ENCODE measurements at regions not wholly inside any gene's neighbourhood (a gene's known extent, or its start where the extent isn't known, plus 50 kb on each side); places are given as distances from the start of the nearest gene placed in this dataset.

- Histone ChIP-seq H3K4me1 (ENCODE audit: insufficient read depth) (no peaks in the 10 kb centered on the region), H3K27me3 (replicated peaks; ENCODE audit: insufficient read depth) (no peaks in the 10 kb centered on the region), H3K79me2 (ENCODE audit: insufficient read depth) (no peaks in the 10 kb centered on the region), H3K4me3 (no peak overlapping the region), H3K4me2 (ENCODE audit: unreplicated experiment) (no peak overlapping the region), H3K9ac (no peak overlapping the region), H3K9me2 (ENCODE audit: insufficient read depth) (no peaks in the 10 kb centered on the region), H2AFZ (no peak overlapping the region), H3K9me3 (ENCODE audit: low read depth) (no peaks in the 10 kb centered on the region), H3K27ac (no peak overlapping the region), H3K36me3 (ENCODE audit: low read depth) (no peaks in the 10 kb centered on the region), H4K20me1 (ENCODE audit: insufficient read depth) (no peaks in the 10 kb centered on the region), H3F3A (ENCODE audit: insufficient read depth) (no peaks in the 10 kb centered on the region)
- no peak for TF ChIP-seq EZH2phosphoT487 (IDR thresholded peaks at IDR 0.05; ENCODE audit: insufficient read depth, low read depth)
- TF ChIP-seq EZH2 (IDR thresholded peaks at IDR 0.05; ENCODE audit: insufficient read depth, poor library complexity, severe bottlenecking) = no peak
- WGBS, 2 experiments (ENCODE audit: low coverage in 1 of 2, low lambda C conversion rate in 2 of 2, missing lambda C conversion rate in 2 of 2) = 3 to 6% methylated on average over 3 of the region's 3 CpGs
- in situ Hi-C loops (cut with MboI) = loop anchor here (25.0 kb wide), 1 partner anchor 468 kb away; no protein-coding TSS in a partner anchor
- DNase-seq = no peak
These were observed 266.2 kb downstream of the ASXL3 start for GRCh38 chr18:33844232-33844631.

- in situ Hi-C loops (cut with MboI) = loop anchor here (25.0 kb wide), 1 partner anchor 471 kb away; no protein-coding TSS in a partner anchor
- H3K27me3 ChIP-seq (replicated peaks; ENCODE audit: insufficient read depth) = no peaks in the 10 kb centered on the region
These were observed 263.4 kb downstream of the ASXL3 start for GRCh38 chr18:33841221-33841967.

GRCh38 chr18:33840212-33840593 lies 262.2 kb downstream of the ASXL3 start:
- in situ Hi-C loops (cut with MboI) = loop anchor here (25.0 kb wide), 1 partner anchor 472 kb away; no protein-coding TSS in a partner anchor
- H3K9ac ChIP-seq = no peak overlapping the region
- WGBS, 2 experiments (ENCODE audit: low coverage in 1 of 2, low lambda C conversion rate in 2 of 2, missing lambda C conversion rate in 2 of 2) = 8 to 12% methylated on average over 2 of the region's 2 CpGs

More at GRCh38 chr18:33841221-33841967, 263.4 kb downstream of the ASXL3 start:
- Histone ChIP-seq H3K36me3 (ENCODE audit: low read depth) (no peaks in the 10 kb centered on the region), H4K20me1 (ENCODE audit: insufficient read depth) (no peaks in the 10 kb centered on the region), H3F3A (ENCODE audit: insufficient read depth) (no peaks in the 10 kb centered on the region), H3K27ac (no peak overlapping the region), H2AFZ (no peak overlapping the region), H3K79me2 (ENCODE audit: insufficient read depth) (no peaks in the 10 kb centered on the region), H3K9me2 (ENCODE audit: insufficient read depth) (no peaks in the 10 kb centered on the region), H3K4me1 (ENCODE audit: insufficient read depth) (no peaks in the 10 kb centered on the region), H3K4me2 (ENCODE audit: unreplicated experiment) (no peak overlapping the region), H3K4me3 (no peak overlapping the region), H3K9ac (no peak overlapping the region), H3K9me3 (ENCODE audit: low read depth) (no peaks in the 10 kb centered on the region)
- no peak for DNase-seq
- TF ChIP-seq EZH2 (IDR thresholded peaks at IDR 0.05; ENCODE audit: insufficient read depth, poor library complexity, severe bottlenecking) (no peak), EZH2phosphoT487 (IDR thresholded peaks at IDR 0.05; ENCODE audit: insufficient read depth, low read depth) (no peak)
- 25 to 26% methylated on average over 6 of the region's 6 CpGs for WGBS, 2 experiments (ENCODE audit: low coverage in 1 of 2, low lambda C conversion rate in 2 of 2, missing lambda C conversion rate in 2 of 2)

GRCh38 chr18:33839452-33840211 lies 261.6 kb downstream of the ASXL3 start:
- no peaks in the 10 kb centered on the region for H3K36me3 ChIP-seq (ENCODE audit: low read depth)
- H3K27ac ChIP-seq = no peak overlapping the region
- DNase-seq = peak; percentile 46
- H3K9me2 ChIP-seq (ENCODE audit: insufficient read depth) = no peaks in the 10 kb centered on the region
- H3K79me2 ChIP-seq (ENCODE audit: insufficient read depth) = no peaks in the 10 kb centered on the region
- no peak overlapping the region for H3K9ac ChIP-seq
- no peak for TF ChIP-seq EZH2phosphoT487 (IDR thresholded peaks at IDR 0.05; ENCODE audit: insufficient read depth, low read depth)
- no peak for TF ChIP-seq EZH2 (IDR thresholded peaks at IDR 0.05; ENCODE audit: insufficient read depth, poor library complexity, severe bottlenecking)
- WGBS, 2 experiments (ENCODE audit: low coverage in 1 of 2, low lambda C conversion rate in 2 of 2, missing lambda C conversion rate in 2 of 2) = 1% methylated on average over 6 of the region's 6 CpGs
- H3K4me1 ChIP-seq (ENCODE audit: insufficient read depth) = no peaks in the 10 kb centered on the region
- H4K20me1 ChIP-seq (ENCODE audit: insufficient read depth) = no peaks in the 10 kb centered on the region
- no peak overlapping the region for H3K4me2 ChIP-seq (ENCODE audit: unreplicated experiment)
- H3F3A ChIP-seq (ENCODE audit: insufficient read depth) = no peaks in the 10 kb centered on the region
- no peaks in the 10 kb centered on the region for H3K27me3 ChIP-seq (replicated peaks; ENCODE audit: insufficient read depth)
- no peak overlapping the region for H2AFZ ChIP-seq
- no peak overlapping the region for H3K4me3 ChIP-seq
- in situ Hi-C loops (cut with MboI) = loop anchor here (25.0 kb wide), 1 partner anchor 473 kb away; no protein-coding TSS in a partner anchor
- H3K9me3 ChIP-seq (ENCODE audit: low read depth) = no peaks in the 10 kb centered on the region

More at GRCh38 chr18:33840212-33840593, 262.2 kb downstream of the ASXL3 start:
- H4K20me1 ChIP-seq (ENCODE audit: insufficient read depth) = no peaks in the 10 kb centered on the region
- no peak overlapping the region for H2AFZ ChIP-seq
- no peaks in the 10 kb centered on the region for H3K9me2 ChIP-seq (ENCODE audit: insufficient read depth)
- H3K9me3 ChIP-seq (ENCODE audit: low read depth) = no peaks in the 10 kb centered on the region
- DNase-seq = no peak
- H3K27me3 ChIP-seq (replicated peaks; ENCODE audit: insufficient read depth) = no peaks in the 10 kb centered on the region
- no peak overlapping the region for H3K4me3 ChIP-seq
- no peaks in the 10 kb centered on the region for H3F3A ChIP-seq (ENCODE audit: insufficient read depth)
- no peak overlapping the region for H3K27ac ChIP-seq
- H3K36me3 ChIP-seq (ENCODE audit: low read depth) = no peaks in the 10 kb centered on the region
- no peaks in the 10 kb centered on the region for H3K79me2 ChIP-seq (ENCODE audit: insufficient read depth)
- TF ChIP-seq EZH2phosphoT487 (IDR thresholded peaks at IDR 0.05; ENCODE audit: insufficient read depth, low read depth) (no peak), EZH2 (IDR thresholded peaks at IDR 0.05; ENCODE audit: insufficient read depth, poor library complexity, severe bottlenecking) (no peak)
- no peaks in the 10 kb centered on the region for H3K4me1 ChIP-seq (ENCODE audit: insufficient read depth)
- H3K4me2 ChIP-seq (ENCODE audit: unreplicated experiment) = no peak overlapping the region
